Gastrocnemius medialis (tissue), 4 donors: ENCODE measurements at regions not wholly inside any gene's neighbourhood (a gene's known extent, or its start where the extent isn't known, plus 50 kb on each side); places are given as distances from the start of the nearest gene placed in this dataset.

Experiments used
- ATAC-seq, 2 donors: fragments of 150-250 bp; one replicate each; pipeline ENCODE4 v1.9.1; 2016
- DNase-seq, 2 donors: peaks; one replicate each; pipeline ENCODE4 v3.0.0-alpha.2; 2019
- H3K27ac ChIP-seq, 4 donors: fragments of 200-600 bp; sonication (generic); 1 replicate in 1 of 4; 2 replicates in 3 of 4; pipeline ENCODE4 v1.5.1; 2016 to 2018; ENCODE audit warnings: mild to moderate bottlenecking in 2 of 4, moderate library complexity in 1 of 4
- H3K27me3 ChIP-seq, 3 donors: fragments of 200-600 bp; sonication (generic) in 2 of 3; 1 replicate in 1 of 3; 2 replicates in 2 of 3; pipeline versions ENCODE4 v1.5.1 to v1.6.0; 2016 to 2019; ENCODE audit warnings: mild to moderate bottlenecking in 1 of 3, moderate library complexity in 1 of 3
- H3K36me3 ChIP-seq, 2 donors: fragments of 200-600 bp; sonication (generic) in 1 of 2; one replicate each; pipeline ENCODE4 v1.5.1; 2017 to 2018
- H3K4me1 ChIP-seq, 2 donors: fragments of 200-600 bp; sonication (generic) in 1 of 2; one replicate each; pipeline ENCODE4 v1.5.1; 2016 to 2017; ENCODE audit warnings: mild to moderate bottlenecking in 2 of 2
- H3K4me3 ChIP-seq, 4 donors: fragments of 200-600 bp; sonication (generic) in 3 of 4; 1 replicate in 1 of 4; 2 replicates in 3 of 4; pipeline ENCODE4 v1.5.1; 2016 to 2019; ENCODE audit warnings: mild to moderate bottlenecking in 2 of 4
- H3K9me3 ChIP-seq, 3 donors: fragments of 200-600 bp; sonication (generic) in 2 of 3; 1 replicate in 1 of 3; 2 replicates in 2 of 3; pipeline ENCODE4 v1.5.1; 2016 to 2019
- POLR2A ChIP-seq, 2 donors: fragments of 450-650 bp; IDR thresholded peaks; one replicate each; pipeline ENCODE4 v1.6.1; 2017; ENCODE audit warnings: antibody characterized with exemption in 2 of 2, mild to moderate bottlenecking in 2 of 2, moderate library complexity in 2 of 2
- in situ Hi-C, 4 donors: fragments of 200-750 bp; cut with MboI; loops; one replicate each; pipeline versions ENCODE4 v1.15.0 to v1.8.0; 2017; ENCODE audit warnings: low sequenced_read_pairs in 4 of 4
- intact Hi-C: fragments of 100-400 bp; cut with DNase I; formaldehyde crosslinking; loops from one replicate; pipeline ENCODE4 v1.15.1; 2023; ENCODE audit warnings: low total_unique reads
- TF ChIP-seq, protein P1 (sequence below), 5 experiments: fragments of 450-650 bp in 3 of 5; fragments of 200-600 bp in 2 of 5; sonication (generic) in 2 of 5; IDR thresholded peaks in 4 of 5; conservative IDR thresholded peaks in 1 of 5; 1 replicate in 4 of 5; 2 replicates in 1 of 5; pipeline ENCODE4 v1.5.1; 2016 to 2019; ENCODE audit warnings: antibody characterized with exemption in 5 of 5, mild to moderate bottlenecking in 3 of 5, moderate library complexity in 3 of 5

DNA sequence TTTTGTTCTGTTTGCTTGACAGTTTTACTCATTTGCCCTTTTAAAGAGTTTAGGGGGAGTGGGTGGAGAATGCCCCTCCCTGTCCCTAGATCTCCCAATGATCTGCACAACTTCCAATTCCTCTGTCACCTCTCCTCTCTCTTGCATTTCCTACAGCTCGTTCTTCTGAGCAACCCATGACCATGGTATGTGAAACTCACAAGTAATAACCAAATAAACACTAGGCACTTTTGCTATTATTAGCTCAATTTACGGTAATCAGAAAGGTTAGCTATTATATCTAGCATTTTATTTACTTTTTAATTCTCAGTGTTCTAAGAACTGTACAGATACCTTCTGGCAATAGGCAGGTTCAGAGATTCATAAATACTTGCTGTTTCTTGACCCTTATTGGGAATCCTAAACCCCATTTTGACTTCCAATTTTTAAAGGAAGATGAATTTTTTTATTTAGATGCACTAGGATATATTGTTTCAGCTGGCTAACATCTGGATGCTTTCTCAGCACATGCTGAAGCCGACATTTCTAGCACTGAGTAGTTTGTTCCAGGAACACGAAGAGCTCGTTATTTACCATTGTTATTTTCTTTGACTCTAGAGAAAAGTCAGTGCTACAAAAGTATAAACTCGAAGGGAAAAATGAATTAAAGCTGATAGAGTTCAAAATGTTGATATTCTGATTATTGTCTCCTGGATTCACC, 194.7 kb upstream of the TLL1 start:
- H3K9me3 ChIP-seq, result no peaks in the 10 kb centered on the region
- TF ChIP-seq, protein P1, sequence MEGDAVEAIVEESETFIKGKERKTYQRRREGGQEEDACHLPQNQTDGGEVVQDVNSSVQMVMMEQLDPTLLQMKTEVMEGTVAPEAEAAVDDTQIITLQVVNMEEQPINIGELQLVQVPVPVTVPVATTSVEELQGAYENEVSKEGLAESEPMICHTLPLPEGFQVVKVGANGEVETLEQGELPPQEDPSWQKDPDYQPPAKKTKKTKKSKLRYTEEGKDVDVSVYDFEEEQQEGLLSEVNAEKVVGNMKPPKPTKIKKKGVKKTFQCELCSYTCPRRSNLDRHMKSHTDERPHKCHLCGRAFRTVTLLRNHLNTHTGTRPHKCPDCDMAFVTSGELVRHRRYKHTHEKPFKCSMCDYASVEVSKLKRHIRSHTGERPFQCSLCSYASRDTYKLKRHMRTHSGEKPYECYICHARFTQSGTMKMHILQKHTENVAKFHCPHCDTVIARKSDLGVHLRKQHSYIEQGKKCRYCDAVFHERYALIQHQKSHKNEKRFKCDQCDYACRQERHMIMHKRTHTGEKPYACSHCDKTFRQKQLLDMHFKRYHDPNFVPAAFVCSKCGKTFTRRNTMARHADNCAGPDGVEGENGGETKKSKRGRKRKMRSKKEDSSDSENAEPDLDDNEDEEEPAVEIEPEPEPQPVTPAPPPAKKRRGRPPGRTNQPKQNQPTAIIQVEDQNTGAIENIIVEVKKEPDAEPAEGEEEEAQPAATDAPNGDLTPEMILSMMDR (IDR thresholded peaks at IDR 0.05 in 4 of 5, conservative IDR thresholded peaks at IDR 0.05 in 1 of 5), result no peak
- TF ChIP-seq POLR2A (IDR thresholded peaks at IDR 0.05), result no peak
- no peaks in the 10 kb centered on the region for H3K36me3 ChIP-seq
- DNase-seq, result no peak
- ATAC-seq, result no peak
- in situ Hi-C loops, result no loop called here
- H3K4me1 ChIP-seq, result no peaks in the 10 kb centered on the region
- intact Hi-C loops, result no loop called here
- H3K27me3 ChIP-seq, result no peaks in the 10 kb centered on the region
- H3K4me3 ChIP-seq, result no peak overlapping the region
- H3K27ac ChIP-seq, result no peak overlapping the region

DNA sequence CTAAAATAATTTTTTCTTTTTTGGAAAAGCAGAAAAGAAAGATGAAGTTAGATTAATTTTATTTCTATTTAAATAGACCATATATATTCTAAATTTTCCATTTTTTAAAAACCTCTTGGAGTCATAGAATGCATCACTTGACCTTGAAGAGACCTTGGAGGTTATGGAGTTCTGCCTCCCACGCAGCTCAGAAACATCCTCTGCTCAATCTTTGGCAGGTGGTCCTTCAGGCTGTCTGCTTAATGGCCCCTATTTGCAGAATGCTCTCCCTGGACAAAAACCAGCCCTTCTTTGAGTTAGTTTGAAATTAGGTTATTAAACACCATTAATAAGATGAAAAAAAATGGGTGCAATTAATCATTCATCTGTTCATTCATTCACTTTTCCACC, 194.1 kb upstream of the TLL1 start:
- DNase-seq (no peak), ATAC-seq (no peak)

DNA sequence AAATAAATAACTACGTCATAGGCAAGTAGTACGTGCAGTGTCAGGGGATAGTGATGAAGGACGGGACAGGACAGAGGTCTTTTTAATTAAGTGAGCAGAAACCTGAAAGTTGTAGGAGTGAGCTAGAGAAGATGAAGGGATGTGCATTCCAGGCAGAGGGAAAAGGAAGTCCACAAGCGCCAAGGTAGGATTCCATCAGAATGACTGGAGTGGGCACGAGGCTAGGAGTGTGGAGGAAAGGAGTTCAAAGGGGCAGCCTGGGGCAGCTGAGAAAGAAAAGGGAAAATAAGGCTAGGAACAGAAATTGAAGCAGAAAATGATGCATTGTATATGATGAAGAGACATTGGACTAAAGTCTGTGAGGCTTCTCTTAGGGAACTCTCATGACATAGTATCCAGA, 192.2 kb upstream of the TLL1 start:
- no peak for ATAC-seq
- no peaks in the 10 kb centered on the region for H3K27me3 ChIP-seq
- DNase-seq, result no peak
- TF ChIP-seq, protein P1 (IDR thresholded peaks at IDR 0.05 in 4 of 5, conservative IDR thresholded peaks at IDR 0.05 in 1 of 5), result no peak
- TF ChIP-seq POLR2A (IDR thresholded peaks at IDR 0.05), result no peak
- H3K4me1 ChIP-seq, result no peaks in the 10 kb centered on the region
- H3K27ac ChIP-seq, result no peak overlapping the region
- intact Hi-C loops, result no loop called here
- H3K36me3 ChIP-seq, result no peaks in the 10 kb centered on the region
- no peaks in the 10 kb centered on the region for H3K9me3 ChIP-seq
- no peak overlapping the region for H3K4me3 ChIP-seq
- in situ Hi-C loops, result no loop called here

More for the DNA sequence above, 194.1 kb upstream of the TLL1 start:
- Histone ChIP-seq H3K27me3 (no peaks in the 10 kb centered on the region), H3K27ac (no peak overlapping the region), H3K36me3 (no peaks in the 10 kb centered on the region), H3K4me1 (no peaks in the 10 kb centered on the region), H3K9me3 (no peaks in the 10 kb centered on the region), H3K4me3 (no peak overlapping the region)
- in situ Hi-C loops, result no loop called here
- intact Hi-C loops, result no loop called here
- TF ChIP-seq, protein P1 (IDR thresholded peaks at IDR 0.05 in 4 of 5, conservative IDR thresholded peaks at IDR 0.05 in 1 of 5), result no peak
- no peak for TF ChIP-seq POLR2A (IDR thresholded peaks at IDR 0.05)

DNA sequence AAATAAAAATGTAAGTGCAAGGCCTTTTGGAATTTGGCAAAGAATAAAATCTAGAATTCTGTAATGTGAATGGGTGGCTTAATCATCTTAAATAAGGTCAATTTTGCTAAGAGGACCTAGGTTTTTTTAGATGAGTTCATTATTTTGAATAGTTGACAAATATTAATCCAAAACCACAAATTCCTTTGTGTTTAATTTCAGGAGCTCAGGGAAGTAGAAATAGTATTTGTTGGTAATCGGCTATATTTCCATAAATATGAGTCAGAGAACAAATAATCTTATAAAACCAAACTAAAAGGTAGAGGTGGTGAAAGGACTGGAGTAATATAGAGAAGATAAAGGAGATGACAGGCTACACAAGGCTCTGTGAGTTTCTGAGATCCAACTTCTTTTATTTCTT, 190.4 kb upstream of the TLL1 start:
- intact Hi-C loops, result no loop called here
- H3K27me3 ChIP-seq, result no peaks in the 10 kb centered on the region
- H3K9me3 ChIP-seq, result no peaks in the 10 kb centered on the region
- H3K36me3 ChIP-seq, result no peaks in the 10 kb centered on the region
- no peak overlapping the region for H3K27ac ChIP-seq
- H3K4me1 ChIP-seq, result no peaks in the 10 kb centered on the region
- ATAC-seq, result no peak
- no peak for DNase-seq
- no peak overlapping the region for H3K4me3 ChIP-seq
- in situ Hi-C loops, result no loop called here
- TF ChIP-seq, protein P1 (IDR thresholded peaks at IDR 0.05 in 4 of 5, conservative IDR thresholded peaks at IDR 0.05 in 1 of 5), result no peak
- no peak for TF ChIP-seq POLR2A (IDR thresholded peaks at IDR 0.05)
